HG03521 (cell line): ENCODE measurements at regions not wholly inside any gene's neighbourhood (a gene's known extent, or its start where the extent isn't known, plus 50 kb on each side); places are given as distances from the start of the nearest gene placed in this dataset.

Source experiments
- ATAC-seq: cut with Tn5 transposase; IDR thresholded peaks from one replicate; pipeline ENCODE4 v1.9.1; 2021; ENCODE audit warnings: mild to moderate bottlenecking, moderate library complexity; ENCODE audit not compliant: unreplicated experiment

DNA sequence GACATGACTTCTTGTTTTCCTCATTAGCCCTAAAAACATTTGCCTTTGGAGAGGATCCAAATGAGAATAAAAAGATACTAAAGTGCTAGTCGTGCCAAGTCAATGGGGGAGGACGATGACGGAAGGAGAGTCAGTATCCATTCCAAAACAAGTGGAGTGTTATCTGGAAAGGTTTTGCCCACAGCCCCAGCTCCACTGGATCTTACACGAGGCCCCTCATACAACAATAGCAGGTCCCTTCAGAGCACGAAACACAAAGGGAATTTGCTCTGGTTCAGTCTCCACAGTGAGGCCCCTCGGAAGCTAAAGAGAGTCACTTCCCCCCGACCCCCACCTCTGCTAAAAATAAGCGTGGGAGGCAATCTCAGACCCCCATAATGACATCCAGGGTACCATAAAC is 496.9 kb upstream of the ZFHX3 start:
- ATAC-seq = no peak

DNA sequence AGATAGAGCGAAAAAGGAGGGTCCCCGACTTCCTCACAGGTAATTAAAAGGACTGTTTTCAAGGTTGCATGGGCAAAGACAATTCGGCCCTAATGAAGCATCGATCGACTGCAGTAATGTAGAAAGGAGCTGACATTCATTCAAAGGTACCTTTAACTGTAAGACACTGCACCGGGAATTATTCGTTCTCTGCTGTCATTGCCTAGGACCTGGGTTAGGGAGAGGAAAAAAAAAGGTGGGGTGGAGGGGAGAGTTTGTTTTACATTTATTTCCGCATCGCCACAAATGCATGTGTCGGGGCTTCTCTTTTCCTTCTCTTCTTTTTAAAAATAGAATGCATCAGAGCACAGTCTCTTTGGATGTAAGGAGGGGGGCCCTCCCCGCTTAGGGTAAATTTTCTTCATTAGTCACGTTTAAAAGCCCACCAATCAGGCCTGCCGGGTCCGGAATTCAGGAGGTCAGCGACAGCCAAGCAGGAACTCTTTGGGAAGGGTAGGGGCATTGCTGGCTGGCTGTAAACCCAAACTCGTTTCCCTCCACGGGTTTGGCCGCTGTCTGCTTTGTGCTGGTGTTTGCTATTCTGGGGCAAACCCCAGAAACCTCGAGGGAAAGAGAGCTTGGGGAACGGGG is 496.2 kb upstream of the ZFHX3 start:
- no peak for ATAC-seq

DNA sequence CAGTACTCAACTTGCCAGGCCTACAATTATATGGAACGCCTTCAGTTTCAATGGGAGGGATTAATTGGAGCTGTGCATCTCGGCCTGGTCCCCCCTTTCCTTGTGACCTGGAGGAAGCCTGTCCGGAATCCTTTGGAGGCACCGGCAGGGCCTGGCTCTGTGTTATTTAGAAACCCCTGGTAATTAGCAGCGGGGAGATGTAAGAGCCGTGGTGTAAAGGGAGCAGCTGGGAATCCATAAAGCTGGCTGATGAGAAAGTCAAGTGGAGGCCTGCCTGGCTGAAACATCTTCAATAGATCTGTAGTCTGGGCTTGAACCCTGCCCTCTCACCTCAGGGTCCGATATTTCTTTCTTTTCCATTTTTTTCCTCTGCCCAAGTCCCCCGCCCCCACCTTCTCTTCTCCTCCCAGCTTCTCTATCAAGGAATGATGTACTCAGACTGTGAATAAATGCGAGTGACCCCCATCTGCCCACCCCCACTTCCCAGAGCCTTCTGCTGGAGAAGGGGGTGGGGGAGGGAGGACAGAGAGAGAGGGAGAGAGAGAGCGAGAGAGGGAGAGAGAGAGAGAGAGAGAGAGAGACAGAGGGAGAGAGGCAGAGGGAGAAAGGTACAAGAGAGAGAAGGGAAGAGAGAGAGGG is 495.5 kb upstream of the ZFHX3 start:
- ATAC-seq = no peak

DNA sequence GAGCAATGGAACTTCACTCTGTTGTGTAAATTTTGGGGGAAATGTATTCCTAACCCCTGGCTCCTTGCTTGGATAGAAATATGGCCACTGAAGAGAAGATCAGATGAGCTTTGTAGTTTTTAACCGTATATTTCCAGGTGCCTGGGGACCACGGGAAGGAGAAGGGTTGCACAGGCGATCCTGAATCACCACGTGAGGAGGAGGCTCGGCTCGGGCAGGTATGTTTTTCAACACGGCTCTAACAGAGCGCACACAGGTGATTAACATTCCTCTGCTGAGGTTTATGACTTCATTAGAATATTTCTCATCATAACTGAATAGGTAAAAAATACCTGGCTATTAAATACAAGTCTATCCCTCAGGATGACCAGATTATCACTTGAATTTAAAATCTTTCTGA is 495.0 kb upstream of the ZFHX3 start:
- ATAC-seq = no peak

DNA sequence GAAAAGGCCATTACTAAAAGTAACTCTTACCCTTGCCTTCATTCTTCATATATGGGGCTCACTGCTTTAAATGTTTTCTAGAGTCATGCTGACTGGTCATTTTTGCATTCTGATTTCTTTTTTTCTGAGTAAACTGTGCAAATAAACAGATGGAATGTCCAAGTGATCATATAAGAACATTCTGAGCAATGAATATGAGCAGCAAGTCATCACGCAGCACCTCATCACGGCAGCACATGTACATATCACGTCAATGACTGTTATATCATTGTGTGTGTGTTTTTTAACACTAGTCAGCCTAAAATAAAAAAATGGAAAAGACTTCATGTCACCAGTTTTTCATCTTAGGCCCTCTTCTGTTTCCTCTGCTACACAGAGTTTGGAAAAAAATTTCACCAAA is 490.0 kb upstream of the ZFHX3 start:
- no peak for ATAC-seq

DNA sequence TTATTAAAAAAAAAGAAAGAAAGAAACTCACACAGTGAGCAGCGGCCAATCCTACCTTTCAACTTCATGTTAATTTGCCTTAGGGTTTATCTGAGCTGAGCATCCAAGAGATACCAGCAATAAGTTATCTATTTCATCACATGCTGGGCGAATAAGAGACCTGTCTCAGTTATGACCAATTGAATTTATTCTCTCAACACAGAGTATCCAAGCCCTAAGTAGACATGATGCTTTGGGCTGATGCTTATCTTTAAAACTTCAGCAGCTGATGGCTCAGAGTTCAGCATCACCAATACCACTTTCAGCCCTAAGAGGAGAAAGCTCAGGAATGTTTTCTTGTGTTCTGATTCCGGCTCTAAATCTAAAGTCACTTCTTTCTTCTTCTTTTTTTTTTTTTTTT is 489.0 kb upstream of the ZFHX3 start:
- no peak for ATAC-seq

DNA sequence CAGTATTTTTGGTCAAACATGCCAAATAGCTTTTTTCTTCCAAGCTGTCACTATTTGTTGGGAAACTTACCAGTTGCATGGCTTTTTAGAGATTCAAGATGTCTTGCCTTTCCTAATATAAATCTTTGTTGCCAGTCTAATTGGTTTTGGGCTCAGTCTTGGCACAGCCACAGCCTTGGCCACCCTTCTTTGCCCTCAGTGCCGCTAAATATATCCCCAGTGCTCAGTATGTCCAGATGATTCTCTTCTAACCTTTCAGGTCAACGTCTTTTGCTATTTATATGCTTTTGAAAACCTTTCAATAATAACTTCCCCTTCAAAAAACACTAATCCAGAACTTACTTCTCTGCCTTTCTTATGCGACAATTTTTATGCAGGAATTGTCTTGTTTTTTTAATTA is 483.1 kb upstream of the ZFHX3 start:
- ATAC-seq = no peak

DNA sequence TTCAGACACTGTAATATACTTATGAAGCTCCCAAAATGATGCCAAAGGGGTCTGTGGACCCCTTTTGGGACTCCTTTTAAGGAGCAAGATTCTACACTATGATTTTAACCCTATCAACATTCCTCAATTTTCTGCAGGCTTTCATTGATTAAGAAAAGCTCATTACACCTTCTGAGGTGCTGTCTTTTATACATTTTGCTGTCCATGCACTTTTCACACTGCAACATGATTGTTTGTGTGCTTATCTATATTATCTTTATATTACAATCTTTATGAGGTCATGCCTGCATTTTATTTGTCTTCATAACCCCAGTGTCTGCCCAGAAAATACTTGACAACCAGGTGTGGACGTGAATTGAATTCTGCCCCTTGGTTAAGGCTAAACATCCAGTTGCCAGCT is 482.6 kb upstream of the ZFHX3 start:
- ATAC-seq = no peak

DNA sequence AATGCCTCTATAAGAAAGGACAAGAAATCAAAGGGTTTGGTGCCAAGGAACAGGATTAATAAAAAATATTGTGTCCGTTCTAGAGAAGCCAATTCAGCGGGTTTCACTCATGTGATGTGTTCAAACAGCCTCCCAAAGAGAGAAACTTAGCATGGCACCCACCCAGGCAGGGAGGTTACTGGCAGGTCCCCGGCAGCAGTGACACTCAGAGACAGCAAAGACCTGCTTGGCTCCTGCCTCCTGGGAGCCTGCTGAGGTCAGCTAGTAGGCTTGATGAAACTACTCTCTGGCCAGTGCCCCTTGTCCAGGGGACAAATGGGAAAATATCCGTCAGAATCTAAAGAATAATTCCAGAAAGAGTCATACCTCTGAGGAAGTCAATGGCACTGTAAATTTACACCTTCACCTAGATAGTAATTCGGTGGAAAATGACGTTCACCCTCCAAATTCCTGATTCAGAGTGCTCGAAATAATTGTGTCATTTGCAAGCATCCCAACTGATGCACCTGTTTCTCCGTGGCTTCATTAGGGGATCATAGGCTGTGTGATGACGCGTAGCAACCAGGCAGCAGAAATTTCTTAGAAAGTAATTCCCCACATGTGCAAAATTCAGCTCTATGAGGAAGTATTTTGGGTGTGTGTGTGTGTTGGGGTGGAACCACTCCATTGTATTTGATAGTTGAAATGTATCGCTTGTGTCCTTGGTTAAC is 481.5 kb upstream of the ZFHX3 start:
- ATAC-seq = no peak

DNA sequence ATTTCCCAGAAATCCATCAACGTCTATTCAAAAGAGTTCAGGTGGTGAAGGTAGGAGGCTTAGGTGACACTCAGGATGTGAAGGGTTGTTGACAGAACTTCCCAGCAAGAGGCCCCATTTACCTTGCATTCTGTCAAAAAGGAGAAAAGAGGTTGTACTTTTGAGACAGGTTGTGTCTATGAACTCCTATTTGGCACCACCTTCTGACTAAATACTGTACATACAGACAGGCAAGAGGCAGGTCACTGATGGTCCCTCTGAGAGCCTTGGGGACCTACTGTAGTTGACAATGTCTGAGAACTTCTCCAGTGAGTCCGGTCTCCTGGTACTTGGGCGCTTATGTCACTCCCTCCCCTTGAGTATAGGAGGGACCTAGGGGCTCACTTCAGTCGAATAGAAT is 479.3 kb upstream of the ZFHX3 start:
- no peak for ATAC-seq

DNA sequence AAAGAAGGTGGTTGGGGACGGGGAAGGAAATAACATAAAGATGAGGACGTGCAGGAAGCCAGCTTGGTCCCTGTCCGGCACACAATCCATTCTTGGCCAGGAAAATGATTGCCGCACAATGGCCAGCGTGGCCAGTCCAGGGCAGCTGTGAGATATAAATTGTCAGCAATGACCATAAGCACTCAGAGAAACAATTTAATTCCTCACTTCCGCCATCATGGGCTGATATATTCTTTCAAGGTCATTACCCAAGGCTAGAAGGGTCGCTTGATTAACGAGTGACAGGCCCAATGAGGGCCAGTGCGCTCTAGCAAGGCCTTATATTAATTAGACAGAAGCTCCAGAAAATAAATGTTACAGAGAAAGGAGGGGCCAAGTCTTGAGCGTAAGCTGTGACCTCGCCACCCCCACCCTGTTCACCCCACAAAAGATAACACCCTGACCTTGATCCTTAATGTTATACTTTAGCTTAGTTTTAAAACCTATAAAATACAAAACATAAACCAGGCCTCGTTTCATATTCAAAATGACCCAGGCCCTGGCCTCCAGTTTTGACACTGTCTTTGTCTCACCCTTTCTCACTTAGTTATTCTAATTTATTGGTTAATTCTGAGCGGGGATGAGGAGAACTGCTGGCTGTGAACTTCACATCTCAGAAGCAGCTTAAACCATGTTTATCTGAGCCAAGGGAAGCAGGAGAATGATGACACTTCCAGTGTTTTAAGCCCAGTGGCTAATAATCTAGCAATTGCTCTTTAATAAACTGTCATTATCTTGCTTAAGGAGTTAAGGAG is 478.3 kb upstream of the ZFHX3 start:
- no peak for ATAC-seq

DNA sequence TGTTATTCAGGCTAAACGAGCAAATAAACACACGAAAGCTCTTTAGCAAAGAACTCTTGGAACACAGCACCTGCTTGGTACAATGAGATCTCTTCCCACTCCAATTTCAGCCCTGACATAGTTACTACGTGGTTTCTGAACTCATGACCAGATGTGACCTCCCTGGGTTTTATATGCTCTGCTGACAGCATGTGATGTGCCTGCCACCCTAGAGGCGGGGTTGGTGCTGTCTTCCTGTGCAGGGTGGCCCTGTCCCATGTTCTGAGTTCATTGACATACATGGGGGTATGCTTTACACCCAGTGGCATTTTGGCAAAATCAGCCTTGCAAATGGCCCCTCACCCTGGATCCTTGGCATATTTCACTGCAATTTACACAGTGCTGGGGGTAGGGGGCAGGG is 475.3 kb upstream of the ZFHX3 start:
- ATAC-seq = no peak

DNA sequence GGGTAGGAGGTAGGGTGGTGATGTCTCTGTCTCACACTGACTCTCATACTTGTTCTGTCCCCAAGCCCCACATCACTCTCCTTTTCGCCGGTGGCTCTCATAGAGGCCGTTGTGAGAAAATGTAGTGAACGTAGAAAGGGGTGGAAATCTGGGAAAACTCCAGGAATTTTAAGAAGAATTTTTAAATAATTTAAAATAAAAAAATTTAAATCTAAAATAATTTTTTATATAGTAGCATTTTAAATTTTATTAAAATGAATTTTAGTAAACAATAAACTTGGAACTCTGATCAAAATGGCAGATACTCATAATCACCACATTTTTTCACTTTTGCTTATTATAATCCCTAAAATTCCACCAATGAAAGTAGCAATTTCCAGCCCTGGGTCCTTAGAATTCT is 473.6 kb upstream of the ZFHX3 start:
- no peak for ATAC-seq

DNA sequence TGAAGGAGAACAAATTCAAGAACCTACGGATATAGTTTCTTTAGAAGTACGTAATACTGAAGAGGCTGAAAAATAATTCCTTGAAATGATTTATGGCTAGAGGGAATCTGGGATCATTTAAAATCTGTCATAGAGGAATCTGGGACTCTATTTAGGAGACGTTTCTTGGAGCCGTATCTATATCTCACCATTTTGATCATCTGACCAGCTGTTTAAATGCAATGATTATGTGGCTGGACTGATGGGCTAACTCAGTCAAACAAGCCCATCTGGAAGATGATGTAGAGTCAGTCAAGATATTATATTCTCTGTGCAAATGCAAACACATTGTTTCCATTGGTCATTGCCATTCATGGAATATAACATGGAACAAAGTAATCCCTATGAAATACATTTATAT is 467.7 kb upstream of the ZFHX3 start:
- ATAC-seq = no peak

DNA sequence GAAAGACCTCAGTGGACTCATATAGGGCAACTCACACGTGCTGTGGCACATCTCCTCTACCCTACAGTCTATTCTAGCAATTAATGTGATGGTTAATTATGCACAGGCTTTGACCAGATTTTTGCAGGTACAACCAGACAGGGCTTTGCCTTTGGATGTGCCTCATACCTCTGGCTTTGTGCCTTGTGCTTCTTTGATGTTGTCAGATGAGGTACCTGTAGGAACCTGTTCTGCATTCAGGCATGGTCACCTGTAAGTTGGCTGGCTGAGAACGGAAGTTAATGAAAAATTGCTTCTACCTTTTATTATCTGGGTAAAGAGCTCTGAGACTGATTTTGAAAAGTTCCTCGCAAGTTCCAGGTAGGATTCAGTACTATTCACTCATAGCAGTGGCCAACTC is 462.9 kb upstream of the ZFHX3 start:
- no peak for ATAC-seq

DNA sequence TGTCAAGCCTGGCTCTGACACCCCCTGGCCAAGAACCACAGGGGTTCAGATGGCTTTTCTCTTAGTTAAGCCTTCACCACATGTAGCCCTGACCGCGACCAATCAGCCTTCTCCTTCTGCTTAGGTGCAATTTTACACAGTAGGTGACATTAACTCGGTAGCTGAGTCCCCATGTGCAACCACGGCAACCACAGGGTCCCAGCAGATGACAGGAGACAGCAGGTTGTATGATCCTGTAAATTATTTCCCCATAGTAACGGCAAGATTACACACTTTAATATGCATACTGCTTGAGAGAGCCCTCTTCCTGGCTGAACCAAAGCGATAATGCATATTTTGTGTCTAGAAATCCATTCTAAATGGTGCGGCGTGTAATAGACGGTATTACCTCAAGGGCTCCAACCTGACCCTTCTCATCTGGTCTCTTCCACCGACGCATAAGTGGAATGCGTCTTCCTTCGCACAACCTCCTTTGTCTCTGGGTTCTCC is 458.7 kb upstream of the ZFHX3 start:
- no peak for ATAC-seq

DNA sequence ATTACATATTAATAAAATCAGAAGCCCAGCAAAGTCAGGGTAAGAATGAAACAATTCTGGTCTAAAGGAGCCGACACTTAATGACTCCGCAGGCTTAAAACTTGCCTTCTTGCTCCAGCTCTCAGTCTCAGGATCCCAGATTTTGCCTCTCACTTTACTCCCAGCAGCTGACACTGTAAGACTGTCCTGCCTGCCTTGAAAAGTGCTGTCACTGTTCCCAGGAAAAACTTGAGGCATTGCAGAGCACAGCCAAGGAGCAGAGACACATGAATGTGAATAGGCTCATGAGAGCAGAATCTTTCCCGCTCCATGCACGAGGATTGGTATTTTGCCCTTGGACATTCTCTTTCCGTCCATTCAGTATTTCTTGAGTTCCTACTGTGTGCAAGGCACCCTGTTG is 457.6 kb upstream of the ZFHX3 start:
- ATAC-seq = no peak

DNA sequence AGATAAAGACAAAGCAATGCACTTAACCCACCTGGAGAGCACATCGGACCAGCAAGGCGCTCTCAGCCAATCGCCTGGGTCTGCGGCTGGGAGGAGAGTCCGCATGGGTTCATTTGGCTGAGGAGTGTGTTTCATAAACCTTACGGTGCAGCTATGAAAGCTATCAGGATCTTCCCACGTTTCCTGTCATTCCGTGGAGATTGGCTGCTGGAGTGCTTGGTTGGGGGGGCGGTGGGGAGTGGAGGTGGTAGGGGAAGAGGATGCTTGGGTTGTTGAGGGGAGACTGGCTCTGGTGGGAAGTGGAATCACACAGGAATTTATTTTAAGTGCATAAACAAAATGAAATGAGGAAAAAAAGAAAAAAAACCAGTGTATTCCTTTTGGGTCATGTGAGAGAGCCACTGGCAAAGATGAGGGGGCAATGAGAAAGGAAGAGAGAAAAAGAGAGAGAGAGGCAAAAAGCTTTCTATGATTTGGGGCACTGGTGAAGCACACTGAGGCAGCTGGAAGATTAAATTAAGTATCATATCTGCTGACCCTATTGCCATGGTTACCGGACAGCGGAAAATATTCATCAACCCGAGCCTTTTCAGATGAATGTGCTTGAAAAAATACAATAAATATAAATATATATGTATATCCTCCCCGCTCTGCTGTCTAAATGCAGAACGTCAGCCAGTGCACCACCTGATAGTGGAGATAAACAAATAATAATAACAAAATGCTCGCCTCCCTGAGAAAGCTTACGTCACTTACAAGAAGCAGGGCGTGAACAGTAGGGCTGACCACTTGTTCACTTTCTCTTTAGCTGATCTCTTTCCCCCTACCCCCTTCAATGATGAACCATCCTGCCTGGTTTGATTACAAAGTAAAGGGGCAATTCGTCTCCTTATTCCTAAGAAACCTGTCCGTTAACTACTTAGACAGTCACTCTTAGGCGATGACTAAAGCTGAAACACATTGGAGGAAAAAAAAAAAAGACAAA is 457.0 kb upstream of the ZFHX3 start:
- ATAC-seq = no peak

DNA sequence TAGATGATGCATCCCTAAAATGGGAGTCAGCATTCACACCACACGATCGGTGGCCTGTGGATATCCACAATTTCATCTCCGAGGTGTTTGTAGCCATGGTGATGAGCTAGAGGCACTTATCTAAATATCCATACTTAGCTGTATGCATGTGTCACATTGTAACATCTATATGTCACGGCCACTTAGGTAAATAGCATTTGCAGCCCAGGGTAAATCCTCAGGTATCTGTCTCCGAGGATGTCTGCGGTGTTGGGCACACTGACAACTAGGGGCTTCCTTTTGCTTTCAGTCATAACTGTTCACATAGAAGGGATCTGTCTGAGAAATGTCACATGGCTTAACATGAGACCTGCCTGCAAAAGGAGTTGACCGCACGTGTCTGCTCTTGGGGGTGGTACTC is 455.2 kb upstream of the ZFHX3 start:
- no peak for ATAC-seq

DNA sequence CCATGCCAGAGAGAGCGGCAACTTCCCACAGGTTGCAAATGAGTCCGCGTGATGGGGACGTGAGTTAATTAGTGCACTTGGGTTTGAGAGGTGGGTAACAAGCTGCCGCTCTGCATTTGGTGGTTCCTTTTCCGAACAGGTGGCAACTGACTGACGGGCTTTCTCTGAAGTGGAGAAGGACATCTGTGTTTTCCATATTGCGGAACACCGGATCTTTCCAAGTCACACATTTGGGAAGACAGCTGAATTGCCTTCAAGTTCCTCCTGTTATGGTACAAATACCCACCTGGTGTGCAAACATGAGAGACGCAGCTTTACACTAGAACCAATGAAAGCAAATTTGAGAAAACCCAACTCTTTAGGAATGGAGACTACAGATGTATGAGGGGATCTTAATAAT is 451.3 kb upstream of the ZFHX3 start:
- no peak for ATAC-seq
